ENCODE measurements at regions not wholly inside any gene's neighbourhood (a gene's known extent, or its start where the extent isn't known, plus 50 kb on each side); places are given as distances from the start of the nearest gene placed in this dataset.
A peak's percentile ranks its signal among the peaks of the same experiment; 100 is the strongest.

DNA sequence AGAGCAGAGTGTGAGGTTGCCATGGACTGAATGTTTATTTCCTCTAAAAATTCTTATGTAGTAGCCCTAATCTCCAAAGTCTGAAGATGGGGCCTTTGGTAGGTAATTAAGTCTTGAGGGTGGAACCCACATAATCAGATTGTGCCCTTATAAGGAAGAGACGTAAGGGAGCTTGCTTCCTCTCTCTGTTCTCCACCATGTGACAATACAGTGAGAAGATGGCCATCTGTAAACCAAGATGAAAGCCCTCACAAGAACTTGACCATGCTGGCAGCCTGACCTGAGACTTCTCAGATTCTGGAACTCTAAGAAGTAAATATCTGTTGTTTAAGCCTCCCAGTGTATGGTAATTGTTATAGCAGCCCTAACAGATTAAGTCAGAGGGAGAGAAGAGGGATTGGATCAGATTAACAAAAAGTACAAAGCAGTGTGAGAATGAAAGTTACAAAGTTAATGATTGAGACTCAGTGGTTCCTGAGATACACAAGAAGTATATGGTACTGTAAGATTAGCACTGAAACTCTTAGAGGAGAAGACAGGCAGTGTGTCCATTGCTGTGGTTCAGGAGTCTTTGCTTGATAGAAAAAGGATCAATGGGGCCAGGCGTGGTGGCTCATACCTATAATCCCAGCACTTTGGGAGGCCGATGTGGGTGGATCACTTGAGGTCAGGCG lies 82.5 kb upstream of the GC start:
- no peaks in the 10 kb centered on the region for H3K4me1 ChIP-seq
- no peaks in the 10 kb centered on the region for H3K27me3 ChIP-seq
- H3K9me3 ChIP-seq = peaks cover 0 to 24% (median 13%) of the 10 kb centered on the region in 4 donors
- 77 to 94% (median 91%) methylated on average over 4 of the region's 4 CpGs for WGBS, 5 donors
- no peak for DNase-seq
- H3K4me3 ChIP-seq = no peak overlapping the region
- H3K36me3 ChIP-seq = no peaks in the 10 kb centered on the region
- TF ChIP-seq POLR2A (IDR thresholded peaks at IDR 0.05) (no peak), EP300 (IDR thresholded peaks at IDR 0.05) (no peak), POLR2AphosphoS5 (IDR thresholded peaks at IDR 0.05) (no peak)
- TF ChIP-seq, protein P1, sequence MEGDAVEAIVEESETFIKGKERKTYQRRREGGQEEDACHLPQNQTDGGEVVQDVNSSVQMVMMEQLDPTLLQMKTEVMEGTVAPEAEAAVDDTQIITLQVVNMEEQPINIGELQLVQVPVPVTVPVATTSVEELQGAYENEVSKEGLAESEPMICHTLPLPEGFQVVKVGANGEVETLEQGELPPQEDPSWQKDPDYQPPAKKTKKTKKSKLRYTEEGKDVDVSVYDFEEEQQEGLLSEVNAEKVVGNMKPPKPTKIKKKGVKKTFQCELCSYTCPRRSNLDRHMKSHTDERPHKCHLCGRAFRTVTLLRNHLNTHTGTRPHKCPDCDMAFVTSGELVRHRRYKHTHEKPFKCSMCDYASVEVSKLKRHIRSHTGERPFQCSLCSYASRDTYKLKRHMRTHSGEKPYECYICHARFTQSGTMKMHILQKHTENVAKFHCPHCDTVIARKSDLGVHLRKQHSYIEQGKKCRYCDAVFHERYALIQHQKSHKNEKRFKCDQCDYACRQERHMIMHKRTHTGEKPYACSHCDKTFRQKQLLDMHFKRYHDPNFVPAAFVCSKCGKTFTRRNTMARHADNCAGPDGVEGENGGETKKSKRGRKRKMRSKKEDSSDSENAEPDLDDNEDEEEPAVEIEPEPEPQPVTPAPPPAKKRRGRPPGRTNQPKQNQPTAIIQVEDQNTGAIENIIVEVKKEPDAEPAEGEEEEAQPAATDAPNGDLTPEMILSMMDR (IDR thresholded peaks at IDR 0.05) = no peak
- intact Hi-C loops (cut with DNase I; ENCODE audit: low total_unique reads) = no loop called here
- H3K27ac ChIP-seq = no peak overlapping the region

DNA sequence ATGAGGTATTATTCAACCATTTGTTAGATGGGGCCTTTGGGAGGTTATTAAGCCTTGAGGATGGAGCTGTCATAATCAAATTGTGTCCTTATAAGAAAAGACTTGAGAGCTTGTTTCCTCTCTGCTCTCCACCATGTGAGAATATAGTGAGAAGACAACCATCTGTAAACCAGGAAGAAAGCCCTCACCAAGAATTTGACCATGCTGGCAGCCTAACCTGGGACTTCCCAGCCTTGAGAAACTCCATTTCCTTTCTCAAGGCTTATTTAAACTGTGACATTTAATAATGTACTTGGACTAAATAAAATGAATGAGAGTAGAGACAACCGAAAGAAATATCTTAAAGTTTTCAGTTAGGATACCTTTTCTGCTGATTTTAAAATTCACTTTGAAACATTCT lies 83.7 kb upstream of the GC start:
- intact Hi-C loops (cut with DNase I; ENCODE audit: low total_unique reads) = no loop called here
- TF ChIP-seq, protein P1 (IDR thresholded peaks at IDR 0.05) = no peak
- TF ChIP-seq POLR2A (IDR thresholded peaks at IDR 0.05) (no peak), POLR2AphosphoS5 (IDR thresholded peaks at IDR 0.05) (no peak), EP300 (IDR thresholded peaks at IDR 0.05) (no peak)
- no peaks in the 10 kb centered on the region for H3K27me3 ChIP-seq

DNA sequence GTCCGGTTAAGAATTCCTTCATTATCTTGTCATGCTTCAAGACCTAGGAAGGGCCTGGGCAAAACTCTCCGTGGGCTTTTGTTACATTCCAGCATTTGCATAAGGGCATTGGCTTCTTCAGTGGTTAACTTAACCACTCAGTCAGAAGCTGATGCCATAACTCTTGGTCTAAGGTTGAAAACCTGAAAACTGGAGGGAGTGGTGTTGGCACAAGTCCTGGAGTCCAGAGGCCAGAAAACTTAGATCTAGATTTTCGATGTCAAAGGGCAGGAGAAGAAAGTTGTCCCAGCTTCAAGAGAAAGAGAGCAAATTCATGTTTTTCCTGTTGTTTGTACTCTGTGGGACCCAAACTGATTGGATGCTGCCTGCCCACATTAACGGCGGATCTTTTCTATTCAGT lies 86.6 kb upstream of the GC start:
- Histone ChIP-seq H3K4me1 (no peaks in the 10 kb centered on the region), H3K9me3 (no peaks in the 10 kb centered on the region), H3K27ac (no peak overlapping the region), H3K4me3 (no peak overlapping the region), H3K27me3 (no peaks in the 10 kb centered on the region), H3K36me3 (no peaks in the 10 kb centered on the region)
- intact Hi-C loops (cut with DNase I; ENCODE audit: low total_unique reads) = no loop called here
- DNase-seq = no peak
- 70 to 79% (median 75%) methylated on average over 5 of the region's 5 CpGs for WGBS, 5 donors
- TF ChIP-seq EP300 (IDR thresholded peaks at IDR 0.05) (no peak), POLR2AphosphoS5 (IDR thresholded peaks at IDR 0.05) (no peak), POLR2A (IDR thresholded peaks at IDR 0.05) (no peak)
- TF ChIP-seq, protein P1 (IDR thresholded peaks at IDR 0.05) = no peak

More for the DNA sequence above, 83.7 kb upstream of the GC start:
- Histone ChIP-seq H3K4me1 (no peaks in the 10 kb centered on the region), H3K4me3 (no peak overlapping the region), H3K36me3 (no peaks in the 10 kb centered on the region), H3K9me3 (peaks cover 0 to 24% (median 13%) of the 10 kb centered on the region in 4 donors), H3K27ac (no peak overlapping the region)
- 71 to 88% (median 82%) methylated on average over 1 of the region's 1 CpG for WGBS, 5 donors
- peak in 1 of 2 donors; percentile 3 for DNase-seq

DNA sequence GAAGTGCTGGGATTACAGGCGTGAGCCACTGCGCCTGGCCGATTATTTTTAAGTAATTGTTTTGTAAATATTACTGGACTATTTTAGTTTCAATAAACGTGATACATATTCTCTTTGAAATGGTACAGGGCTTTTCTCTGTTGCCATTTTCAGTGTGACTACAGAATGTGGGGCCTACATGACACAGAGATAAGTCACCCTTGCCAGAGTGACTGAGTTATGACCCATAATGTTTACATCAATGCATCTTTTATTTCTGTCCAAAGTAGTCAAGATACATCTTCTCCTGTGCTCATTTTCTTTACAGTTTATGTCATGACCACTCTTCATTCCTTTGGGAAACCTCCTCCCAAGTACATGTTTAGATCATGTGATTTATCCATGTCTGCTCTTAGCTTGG lies 88.3 kb upstream of the GC start:
- intact Hi-C loops (cut with DNase I; ENCODE audit: low total_unique reads) = no loop called here

More for the DNA sequence above, 88.3 kb upstream of the GC start:
- Histone ChIP-seq H3K9me3 (no peaks in the 10 kb centered on the region), H3K4me1 (no peaks in the 10 kb centered on the region), H3K36me3 (no peaks in the 10 kb centered on the region), H3K27ac (no peak overlapping the region), H3K27me3 (no peaks in the 10 kb centered on the region), H3K4me3 (no peak overlapping the region)
- WGBS, 5 donors = 88 to 94% (median 93%) methylated on average over 4 of the region's 4 CpGs
- DNase-seq = no peak
- no peak for TF ChIP-seq POLR2A (IDR thresholded peaks at IDR 0.05)
- TF ChIP-seq EP300 (IDR thresholded peaks at IDR 0.05) = no peak
- TF ChIP-seq, protein P1 (IDR thresholded peaks at IDR 0.05) = no peak
